GM12891 (cell line): ENCODE measurements at regions not wholly inside any gene's neighbourhood (a gene's known extent, or its start where the extent isn't known, plus 50 kb on each side); places are given as distances from the start of the nearest gene placed in this dataset.

Experiments
- DNase-seq: peaks from one replicate; pipeline ENCODE4 v3.0.0; 2011; ENCODE audit warnings: low spot score; ENCODE audit not compliant: insufficient read length
- FAIRE-seq: peaks from 2 replicates; lab custom pipeline; 2011; peaks lifted over from hg19 to GRCh38; lab: Jason Lieb, UNC
- PAX5 ChIP-seq: IDR thresholded peaks from 2 replicates; pipeline ENCODE4 v1.6.1; 2011; ENCODE audit warnings: low read length, moderate library complexity, mild to moderate bottlenecking; ENCODE audit not compliant: insufficient read depth, severe bottlenecking
- POLR2A ChIP-seq: IDR thresholded peaks from 2 replicates; pipeline ENCODE4 v1.6.1; 2011; ENCODE audit warnings: low read depth, low read length, control low read depth
- POLR2AphosphoS5 ChIP-seq: IDR thresholded peaks from 2 replicates; pipeline ENCODE4 v1.6.1; 2011; ENCODE audit warnings: low read depth, low read length, control low read depth
- POU2F2 ChIP-seq: IDR thresholded peaks from 2 replicates; pipeline ENCODE4 v1.6.1; 2011; ENCODE audit warnings: low read depth, mild to moderate bottlenecking, control low read depth, low read length, moderate library complexity
- SPI1 ChIP-seq: IDR thresholded peaks from 2 replicates; pipeline ENCODE4 v1.6.1; 2011; ENCODE audit warnings: low read depth, low read length, control low read depth
- TAF1 ChIP-seq: IDR thresholded peaks from 2 replicates; pipeline ENCODE4 v1.6.1; 2011; ENCODE audit warnings: low read depth, low read length, control low read depth

DNA sequence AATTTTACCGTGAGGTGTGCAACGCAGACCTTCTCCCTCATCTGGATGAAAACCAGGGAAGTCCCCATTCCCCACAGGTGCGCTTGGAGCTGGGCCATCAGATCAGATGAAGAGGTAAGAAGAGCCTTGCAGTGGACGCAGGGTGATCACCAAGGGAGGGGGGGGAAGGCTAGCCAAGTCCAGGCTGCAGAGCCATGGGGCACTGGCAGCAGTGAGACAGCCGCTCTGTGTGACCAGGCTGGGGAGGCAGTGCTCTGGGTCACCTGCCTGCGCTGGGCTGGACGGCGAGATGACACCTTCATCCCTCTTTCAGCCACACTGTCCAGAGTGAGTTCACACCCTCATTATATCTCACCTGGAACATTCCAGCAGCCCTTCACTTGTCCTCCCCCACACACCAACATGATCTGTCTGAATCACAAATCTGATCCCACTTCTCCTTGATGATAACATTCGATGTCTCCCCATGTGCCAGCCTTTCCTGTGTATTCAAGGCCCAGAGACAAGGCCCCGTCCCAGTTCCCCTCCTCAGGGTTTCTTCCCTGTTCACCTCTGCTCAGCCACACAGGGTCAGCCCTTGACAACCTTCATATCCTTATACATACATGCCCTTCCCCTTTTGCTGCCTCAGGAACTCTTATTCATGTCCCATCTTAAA is 65.9 kb upstream of the VASH1 start:
- TF ChIP-seq POLR2AphosphoS5 (no peak), PAX5 (no peak), POLR2A (no peak), POU2F2 (no peak), SPI1 (no peak), TAF1 (no peak)
- DNase-seq, result no peak
- FAIRE-seq, result no peak

DNA sequence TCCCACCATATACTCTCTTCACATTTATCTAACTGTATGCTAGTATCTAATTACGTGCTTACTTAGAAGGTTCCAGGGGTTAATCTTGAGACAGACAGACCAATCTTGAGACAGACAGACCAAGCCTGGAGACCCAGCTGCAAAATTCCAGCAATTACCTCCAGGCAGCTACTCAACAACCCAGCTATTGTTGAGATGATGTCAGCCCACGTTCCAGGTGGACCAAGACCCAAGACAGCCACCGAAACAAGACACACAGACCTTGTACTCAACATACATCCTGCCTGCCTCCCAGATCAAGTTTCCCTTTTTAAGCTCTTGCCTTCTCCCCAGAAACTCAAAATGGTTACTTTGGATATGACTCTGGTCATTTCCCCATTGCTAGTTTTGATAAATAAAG is 64.9 kb upstream of the VASH1 start:
- DNase-seq (no peak), FAIRE-seq (no peak)
- TF ChIP-seq POU2F2 (no peak), TAF1 (no peak), POLR2A (no peak), SPI1 (no peak), POLR2AphosphoS5 (no peak), PAX5 (no peak)

DNA sequence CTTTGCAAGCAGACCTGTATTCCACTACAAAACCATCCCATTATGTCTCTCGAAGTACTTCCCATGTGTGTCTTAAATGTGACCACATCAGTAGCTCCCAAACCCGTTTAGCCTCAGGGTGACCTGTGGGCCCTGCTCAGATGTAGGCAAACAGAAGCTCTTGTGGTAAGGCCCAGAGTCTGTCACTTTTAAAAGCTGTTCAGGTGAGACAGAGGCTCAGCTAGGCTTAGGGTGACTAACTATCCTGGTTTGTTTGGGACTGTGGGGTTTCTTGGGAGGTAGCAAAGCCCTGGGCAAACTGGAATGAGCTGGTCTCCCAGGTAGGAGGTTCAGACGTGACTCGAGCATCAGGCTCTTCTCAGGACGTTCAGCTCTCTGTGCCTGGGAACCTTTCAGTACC is 64.5 kb upstream of the VASH1 start:
- no peak for FAIRE-seq
- TF ChIP-seq TAF1, result no peak
- no peak for TF ChIP-seq POU2F2
- TF ChIP-seq PAX5, result no peak
- TF ChIP-seq SPI1, result no peak
- TF ChIP-seq POLR2AphosphoS5, result no peak
- no peak for TF ChIP-seq POLR2A
- DNase-seq, result no peak

DNA sequence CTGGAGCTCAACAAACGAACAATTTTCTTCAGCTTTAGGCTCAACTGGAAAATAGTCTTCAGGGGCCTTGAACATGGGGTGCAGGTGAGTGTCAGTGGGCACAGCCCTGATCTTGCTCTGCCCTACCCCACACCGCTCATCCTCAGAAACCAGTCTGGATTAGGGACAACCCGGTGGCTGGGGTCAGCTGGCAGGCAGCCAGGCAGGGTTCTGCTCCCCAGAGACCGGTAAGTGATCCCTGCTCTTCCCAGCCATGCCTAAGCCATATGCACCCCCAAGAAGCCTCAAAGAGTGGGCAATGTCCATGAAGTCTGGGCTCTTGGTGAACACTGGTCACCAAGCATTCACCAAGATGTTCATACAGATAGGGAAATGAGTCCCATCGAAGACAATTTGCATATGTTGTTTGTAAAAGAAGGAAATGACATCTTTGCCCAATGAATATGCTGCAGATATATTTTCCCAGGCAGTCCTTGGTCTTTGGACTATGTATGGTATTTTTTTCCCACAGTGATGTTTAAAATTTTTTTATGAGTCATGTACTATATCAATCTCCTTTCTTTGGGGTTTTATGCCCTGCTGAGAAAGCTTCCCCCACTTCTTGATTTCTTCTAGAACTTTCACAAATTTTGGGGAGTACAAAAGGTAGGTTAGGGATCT is 63.9 kb upstream of the VASH1 start:
- TF ChIP-seq TAF1 (no peak), POLR2AphosphoS5 (no peak), POLR2A (no peak), PAX5 (no peak)
- no peak for DNase-seq
- no peak for FAIRE-seq

DNA sequence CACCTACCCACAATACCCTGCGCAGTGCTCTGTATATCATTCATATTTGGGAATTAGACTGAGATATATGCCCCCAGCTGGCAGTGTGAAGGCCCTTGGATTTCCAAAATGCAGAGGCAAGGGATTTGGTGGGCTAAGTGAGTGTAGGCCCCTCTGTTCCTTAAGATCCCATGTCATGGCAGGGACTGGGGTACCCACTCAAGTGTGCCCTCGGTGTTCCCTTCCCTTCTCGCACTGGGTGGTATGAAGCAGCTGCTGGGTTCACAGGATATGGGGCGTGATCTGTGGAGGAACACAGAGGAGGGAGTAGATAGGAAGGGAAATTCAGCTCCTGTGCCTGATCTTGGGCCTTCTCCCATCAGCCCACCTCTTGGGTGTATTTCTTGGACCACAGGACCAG is 63.1 kb upstream of the VASH1 start:
- TF ChIP-seq PAX5, result no peak
- no peak for TF ChIP-seq POLR2AphosphoS5
- TF ChIP-seq SPI1, result no peak
- no peak for TF ChIP-seq POLR2A
- no peak for TF ChIP-seq POU2F2
- no peak for TF ChIP-seq TAF1

GRCh38 chr14:76698631-76699030 is 62.6 kb upstream of the VASH1 start:
- DNase-seq, result no peak
- no peak for FAIRE-seq
- TF ChIP-seq POLR2AphosphoS5 (no peak), POLR2A (no peak), PAX5 (no peak), POU2F2 (no peak), SPI1 (no peak), TAF1 (no peak)

More for the DNA sequence above, 63.1 kb upstream of the VASH1 start:
- DNase-seq, result no peak
- no peak for FAIRE-seq

GRCh38 chr14:76699209-76699938 is 61.9 kb upstream of the VASH1 start:
- FAIRE-seq (no peak), DNase-seq (no peak)
- no peak for TF ChIP-seq PAX5
- no peak for TF ChIP-seq TAF1
- TF ChIP-seq POLR2A, result no peak
- no peak for TF ChIP-seq POU2F2
- no peak for TF ChIP-seq POLR2AphosphoS5
- TF ChIP-seq SPI1, result no peak

GRCh38 chr14:76699939-76700590 is 61.2 kb upstream of the VASH1 start:
- FAIRE-seq (no peak), DNase-seq (no peak)
- TF ChIP-seq POU2F2 (no peak), SPI1 (no peak), POLR2A (no peak), TAF1 (no peak), PAX5 (no peak), POLR2AphosphoS5 (no peak)

DNA sequence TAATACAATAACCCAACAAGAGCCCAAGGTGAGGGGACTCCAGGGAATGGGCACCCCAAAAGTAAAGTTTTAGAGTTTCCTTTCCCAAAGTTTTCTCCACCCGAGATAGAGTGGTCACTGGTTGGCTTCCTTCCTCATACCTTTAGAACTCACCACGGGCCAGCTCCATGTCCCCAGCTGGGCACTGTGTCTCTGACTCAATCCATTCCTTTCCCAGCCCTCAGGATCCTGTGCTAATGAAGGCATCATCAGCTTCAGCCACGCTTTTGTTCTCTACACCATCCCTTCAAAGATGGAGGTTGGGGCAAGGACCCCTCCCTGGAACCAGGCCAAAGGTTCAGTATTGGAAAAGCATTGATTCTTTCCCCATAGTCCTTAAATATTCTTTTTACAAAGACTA is 59.8 kb upstream of the VASH1 start:
- TF ChIP-seq TAF1 (no peak), SPI1 (no peak), POLR2AphosphoS5 (no peak), PAX5 (no peak), POU2F2 (no peak), POLR2A (no peak)
- FAIRE-seq (no peak), DNase-seq (no peak)
